GM19463 (cell line): ENCODE measurements at regions not wholly inside any gene's neighbourhood (a gene's known extent, or its start where the extent isn't known, plus 50 kb on each side); places are given as distances from the start of the nearest gene placed in this dataset.
A peak's percentile ranks its signal among the peaks of the same experiment; 100 is the strongest.
"Not testable (repeated sequence)": the region's sequence is repeated elsewhere in the genome, so short reads cannot be mapped to it uniquely, and the experiment has no call there.

ENCODE experiments used
- ATAC-seq: cut with Tn5 transposase; IDR thresholded peaks from one replicate; pipeline ENCODE4 v1.9.1; 2021; ENCODE audit warnings: mild to moderate bottlenecking, moderate library complexity; ENCODE audit not compliant: unreplicated experiment

- ATAC-seq = peak; percentile 37
These were observed 55.4 kb downstream of the TMEM121 start for GRCh38 chr14:105581551-105582341.

GRCh38 chr14:105582639-105583038, 56.3 kb downstream of the TMEM121 start:
- ATAC-seq = no peak

- ATAC-seq = not testable (repeated sequence)
These were observed 57.5 kb downstream of the TMEM121 start for GRCh38 chr14:105583914-105584313.

- ATAC-seq = not testable (repeated sequence)
These were observed 58.9 kb downstream of the TMEM121 start for GRCh38 chr14:105585290-105585689.

- peak; percentile 42 for ATAC-seq
These were observed 59.3 kb downstream of the TMEM121 start for GRCh38 chr14:105585722-105586121.

GRCh38 chr14:105586144-105586872, 59.9 kb downstream of the TMEM121 start:
- ATAC-seq = peak; percentile 19

GRCh38 chr14:105587034-105587433, 60.7 kb downstream of the TMEM121 start:
- not testable (repeated sequence) for ATAC-seq

GRCh38 chr14:105587482-105588235, 61.3 kb downstream of the TMEM121 start:
- ATAC-seq = not testable (repeated sequence)

- ATAC-seq = no peak
These were observed 62.0 kb downstream of the TMEM121 start for GRCh38 chr14:105588236-105588860.

- no peak for ATAC-seq
These were observed 63.0 kb downstream of the TMEM121 start for GRCh38 chr14:105589161-105589925.

GRCh38 chr14:105589926-105590185, 63.5 kb downstream of the TMEM121 start:
- ATAC-seq = not testable (repeated sequence)

GRCh38 chr14:105591052-105591451, 64.7 kb downstream of the TMEM121 start:
- no peak for ATAC-seq

GRCh38 chr14:105591792-105592341, 65.5 kb downstream of the TMEM121 start:
- not testable (repeated sequence) for ATAC-seq

- not testable (repeated sequence) for ATAC-seq
These were observed 66.3 kb downstream of the TMEM121 start for GRCh38 chr14:105592646-105593045.

- ATAC-seq = not testable (repeated sequence)
These were observed 69.0 kb downstream of the TMEM121 start for GRCh38 chr14:105595346-105595745.

- ATAC-seq = not testable (repeated sequence)
These were observed 70.0 kb downstream of the TMEM121 start for GRCh38 chr14:105596374-105596773.

- ATAC-seq = not testable (repeated sequence)
These were observed 71.8 kb downstream of the TMEM121 start for GRCh38 chr14:105598040-105598763.

GRCh38 chr14:105598925-105599586, 72.7 kb downstream of the TMEM121 start:
- not testable (repeated sequence) for ATAC-seq
